ENCODE measurements at regions not wholly inside any gene's neighbourhood (a gene's known extent, or its start where the extent isn't known, plus 50 kb on each side); places are given as distances from the start of the nearest gene placed in this dataset.
A peak's percentile ranks its signal among the peaks of the same experiment; 100 is the strongest.

GRCh38 chr15:96019114-96019513, 311.4 kb upstream of the NR2F2 start:
- DNase-seq = no peak

GRCh38 chr15:96020133-96020532, 310.4 kb upstream of the NR2F2 start:
- DNase-seq = no peak

GRCh38 chr15:96020797-96021196, 309.7 kb upstream of the NR2F2 start:
- no peak for DNase-seq

- no peak for DNase-seq
Observed at GRCh38 chr15:96023081-96023480, 307.4 kb upstream of the NR2F2 start.

GRCh38 chr15:96027501-96027900, 303.0 kb upstream of the NR2F2 start:
- DNase-seq = no peak

- no peak for DNase-seq
Observed at GRCh38 chr15:96028620-96029019, 301.9 kb upstream of the NR2F2 start.

GRCh38 chr15:96029172-96029571, 301.3 kb upstream of the NR2F2 start:
- no peak for DNase-seq

GRCh38 chr15:96031426-96032110, 298.9 kb upstream of the NR2F2 start:
- DNase-seq = no peak

- no peak for DNase-seq
Observed at GRCh38 chr15:96035091-96035490, 295.4 kb upstream of the NR2F2 start.

- DNase-seq = no peak
Observed at GRCh38 chr15:96035635-96036034, 294.9 kb upstream of the NR2F2 start.

GRCh38 chr15:96037584-96037983, 292.9 kb upstream of the NR2F2 start:
- DNase-seq = peak; percentile 28

GRCh38 chr15:96038131-96038530, 292.4 kb upstream of the NR2F2 start:
- DNase-seq = no peak

- DNase-seq = no peak
Observed at GRCh38 chr15:96038650-96039049, 291.9 kb upstream of the NR2F2 start.

- no peak for DNase-seq
Observed at GRCh38 chr15:96041982-96042733, 288.3 kb upstream of the NR2F2 start.

- DNase-seq = no peak
Observed at GRCh38 chr15:96042734-96043224, 287.7 kb upstream of the NR2F2 start.

- DNase-seq = no peak
Observed at GRCh38 chr15:96043591-96044171, 286.8 kb upstream of the NR2F2 start.

- no peak for DNase-seq
Observed at GRCh38 chr15:96046620-96047240, 283.8 kb upstream of the NR2F2 start.

GRCh38 chr15:96047255-96047931, 283.1 kb upstream of the NR2F2 start:
- DNase-seq = no peak

- DNase-seq = no peak
Observed at GRCh38 chr15:96049323-96049722, 281.2 kb upstream of the NR2F2 start.

GRCh38 chr15:96049766-96050165, 280.7 kb upstream of the NR2F2 start:
- DNase-seq = no peak

GRCh38 chr15:96051598-96051997, 278.9 kb upstream of the NR2F2 start:
- DNase-seq = no peak

GRCh38 chr15:96052154-96052553, 278.3 kb upstream of the NR2F2 start:
- no peak for DNase-seq

- no peak for DNase-seq
Observed at GRCh38 chr15:96052572-96053030, 277.9 kb upstream of the NR2F2 start.

Data from activated CD4-positive, alpha-beta T cell treated with anti-CD3 and anti-CD28 coated beads, Interleukin-10, Interleukin-2, amounts not matched to agents 100 ng/mL and 50 ng/mL, durations not matched to agents 16 hours and 8 hours (primary cell).